SK-N-SH (cell line): ENCODE measurements at regions not wholly inside any gene's neighbourhood (a gene's known extent, or its start where the extent isn't known, plus 50 kb on each side); places are given as distances from the start of the nearest gene placed in this dataset.

ENCODE experiments used
- EP300 ChIP-seq, 2 experiments: IDR thresholded peaks; 2 replicates each; pipeline versions ENCODE4 v1.4.0 to v1.6.1; 2012; ENCODE audit warnings: borderline replicate concordance in 1 of 2, low read depth in 1 of 2, low read length in 1 of 2
- EZH2phosphoT487 ChIP-seq: fragments of 200-600 bp; sonication (generic); IDR thresholded peaks from 2 replicates; pipeline ENCODE4 v1.6.1; 2017; ENCODE audit warnings: low read depth, mixed run types, mild to moderate bottlenecking, antibody characterized with exemption, moderate library complexity, borderline replicate concordance
- FOXJ3 ChIP-seq: sonication (generic); formaldehyde crosslinking; IDR thresholded peaks from 2 replicates; pipeline ENCODE4 v1.5.1; 2020; ENCODE audit warnings: mild to moderate bottlenecking, missing genetic modification reagents
- JUND ChIP-seq: IDR thresholded peaks from 2 replicates; pipeline ENCODE4 v1.4.0; 2012
- PBX3 ChIP-seq: IDR thresholded peaks from 2 replicates; pipeline ENCODE4; 2012
- RAD21 ChIP-seq: IDR thresholded peaks from 2 replicates; pipeline ENCODE4 v1.6.1; 2012; ENCODE audit warnings: mild to moderate bottlenecking, low read length
- RCOR1 ChIP-seq: fragments of 150-350 bp; IDR thresholded peaks from 2 replicates; pipeline ENCODE4 v1.6.1; 2017; ENCODE audit warnings: antibody characterized with exemption, low read length
- TCF12 ChIP-seq: IDR thresholded peaks from 2 replicates; pipeline ENCODE4 v1.4.0; 2012
- USF2 ChIP-seq: fragments of 150-350 bp; IDR thresholded peaks from 2 replicates; pipeline ENCODE4 v1.6.1; 2017; ENCODE audit warnings: antibody characterized with exemption, low read length, low read depth, borderline replicate concordance

DNA sequence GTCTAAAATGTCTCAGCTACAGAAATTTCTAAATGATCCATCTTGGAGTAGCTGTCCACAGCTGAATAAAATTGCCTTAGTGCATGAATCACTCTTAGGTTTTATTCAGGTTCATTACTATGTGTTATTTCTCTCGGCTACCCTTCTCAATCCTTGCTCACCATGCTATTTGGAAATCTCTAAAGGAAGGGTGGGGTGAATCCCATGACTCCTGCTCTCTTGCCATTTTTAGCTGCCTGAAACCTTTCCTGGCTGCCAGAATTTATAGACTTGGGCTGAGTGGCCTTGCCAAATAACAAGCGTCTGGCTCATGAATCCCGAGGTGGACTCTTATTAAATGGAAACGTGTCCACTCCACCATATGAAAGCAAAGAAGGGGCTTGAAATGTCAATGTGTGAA, 936.1 kb upstream of the SOX9 start:
- TF ChIP-seq FOXJ3 (CRISPR knock-in tag) = no peak
- TF ChIP-seq TCF12 = no peak
- no peak for TF ChIP-seq EZH2phosphoT487
- no peak for TF ChIP-seq JUND
- TF ChIP-seq EP300 (IDR thresholded peaks at IDR 0.05; ENCODE audit: borderline replicate concordance in 1 of 2, low read depth in 1 of 2, low read length in 1 of 2) = no peak
- no peak for TF ChIP-seq RAD21
- TF ChIP-seq RCOR1 = no peak
- no peak for TF ChIP-seq PBX3
- no peak for TF ChIP-seq USF2
